ENCODE measurements at regions not wholly inside any gene's neighbourhood (a gene's known extent, or its start where the extent isn't known, plus 50 kb on each side); places are given as distances from the start of the nearest gene placed in this dataset.

DNA sequence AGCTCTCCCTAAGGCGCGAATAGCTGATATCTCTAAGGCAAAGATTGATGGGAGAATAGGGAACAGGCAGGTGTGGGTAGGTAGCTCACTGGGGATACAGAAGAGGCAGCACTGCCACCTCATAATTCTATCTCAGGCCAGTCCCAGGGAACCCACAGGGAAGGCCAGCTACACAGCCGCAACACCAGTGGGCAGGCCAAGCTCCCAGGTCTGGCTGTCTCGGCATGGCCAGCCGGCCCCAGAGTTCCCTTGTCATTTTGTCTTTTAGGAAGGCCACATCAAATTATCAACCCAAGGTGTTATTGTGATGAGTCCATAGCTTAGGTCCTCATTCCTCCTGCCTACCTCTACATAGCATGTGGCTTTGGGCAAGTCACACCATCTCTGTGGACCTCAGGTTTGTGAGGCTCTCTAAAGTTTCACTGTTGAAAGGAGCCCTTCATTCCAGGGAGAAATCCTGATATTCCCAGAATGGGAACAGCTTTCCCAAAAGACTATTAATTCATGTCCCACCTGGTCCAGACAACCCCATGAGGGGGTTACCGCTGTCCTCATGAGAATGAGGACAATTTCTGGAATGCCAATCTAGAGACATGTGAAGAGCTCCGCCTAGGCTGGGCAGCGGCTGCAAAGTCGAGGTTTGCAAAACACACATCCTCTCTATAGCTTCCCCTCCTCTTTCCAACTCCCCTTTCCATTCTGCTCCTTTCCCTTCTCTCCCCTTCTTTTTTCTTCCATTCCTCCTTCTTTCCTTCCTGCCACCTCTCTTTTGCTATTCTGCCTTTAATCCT lies 287.1 kb upstream of the ID2 start:
- TF ChIP-seq, protein P1, sequence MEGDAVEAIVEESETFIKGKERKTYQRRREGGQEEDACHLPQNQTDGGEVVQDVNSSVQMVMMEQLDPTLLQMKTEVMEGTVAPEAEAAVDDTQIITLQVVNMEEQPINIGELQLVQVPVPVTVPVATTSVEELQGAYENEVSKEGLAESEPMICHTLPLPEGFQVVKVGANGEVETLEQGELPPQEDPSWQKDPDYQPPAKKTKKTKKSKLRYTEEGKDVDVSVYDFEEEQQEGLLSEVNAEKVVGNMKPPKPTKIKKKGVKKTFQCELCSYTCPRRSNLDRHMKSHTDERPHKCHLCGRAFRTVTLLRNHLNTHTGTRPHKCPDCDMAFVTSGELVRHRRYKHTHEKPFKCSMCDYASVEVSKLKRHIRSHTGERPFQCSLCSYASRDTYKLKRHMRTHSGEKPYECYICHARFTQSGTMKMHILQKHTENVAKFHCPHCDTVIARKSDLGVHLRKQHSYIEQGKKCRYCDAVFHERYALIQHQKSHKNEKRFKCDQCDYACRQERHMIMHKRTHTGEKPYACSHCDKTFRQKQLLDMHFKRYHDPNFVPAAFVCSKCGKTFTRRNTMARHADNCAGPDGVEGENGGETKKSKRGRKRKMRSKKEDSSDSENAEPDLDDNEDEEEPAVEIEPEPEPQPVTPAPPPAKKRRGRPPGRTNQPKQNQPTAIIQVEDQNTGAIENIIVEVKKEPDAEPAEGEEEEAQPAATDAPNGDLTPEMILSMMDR (IDR thresholded peaks at IDR 0.05): no peak
- TF ChIP-seq POLR2A (IDR thresholded peaks at IDR 0.05): no peak

Measured in adrenal gland (tissue), 5 donors.